Fibroblast of lung (primary cell): ENCODE measurements at regions not wholly inside any gene's neighbourhood (a gene's known extent, or its start where the extent isn't known, plus 50 kb on each side); places are given as distances from the start of the nearest gene placed in this dataset.
"Not testable (repeated sequence)": the region's sequence is repeated elsewhere in the genome, so short reads cannot be mapped to it uniquely, and the experiment has no call there.

Source experiments
- DNase-seq, 2 donors: peaks; one replicate each; pipeline versions ENCODE4 v3.0.0 to v3.0.0-alpha.2; 2010; ENCODE audit warnings: low read depth in 2 of 2
- H2AFZ ChIP-seq: 2 replicates; pipeline ENCODE4 v1.5.1; 2012; ENCODE audit warnings: low read length, control low read depth, inconsistent platforms
- H3K27ac ChIP-seq: 2 replicates; pipeline ENCODE4 v1.5.1; 2011; ENCODE audit warnings: low read length, control low read depth; ENCODE audit not compliant: insufficient read depth
- H3K27me3 ChIP-seq: 2 replicates; pipeline ENCODE4 v1.5.1; 2011; ENCODE audit warnings: mild to moderate bottlenecking, low read length; ENCODE audit not compliant: control insufficient read depth, insufficient read depth
- H3K36me3 ChIP-seq: 2 replicates; pipeline ENCODE4 v1.5.1; 2011; ENCODE audit warnings: low read length; ENCODE audit not compliant: control insufficient read depth, insufficient read depth
- H3K4me1 ChIP-seq: 2 replicates; pipeline ENCODE4 v1.5.1; 2011; ENCODE audit warnings: low read length; ENCODE audit not compliant: control insufficient read depth, insufficient read depth; ENCODE audit errors: extremely low read depth
- H3K4me2 ChIP-seq: 2 replicates; pipeline ENCODE4 v1.5.1; 2011; ENCODE audit warnings: low read length, control low read depth; ENCODE audit not compliant: insufficient read depth; ENCODE audit errors: extremely low read depth
- H3K4me3 ChIP-seq, 4 experiments: fragments of 200-600 bp in 1 of 4; sonication (generic) in 1 of 4; replicated peaks in 1 of 4; 2 replicates each; pipeline ENCODE4 v1.5.1; 2011 to 2016; ENCODE audit warnings: low read length in 4 of 4, low read depth in 3 of 4, mild to moderate bottlenecking in 3 of 4, control low read depth in 2 of 4, inconsistent platforms in 1 of 4, mixed read lengths in 1 of 4; ENCODE audit not compliant: insufficient read depth in 1 of 4; ENCODE audit errors: control extremely low read depth in 1 of 4
- H3K79me2 ChIP-seq: 2 replicates; pipeline ENCODE4 v1.5.1; 2012; ENCODE audit warnings: mild to moderate bottlenecking, low read length, inconsistent platforms; ENCODE audit not compliant: control insufficient read depth, insufficient read depth
- H3K9ac ChIP-seq: 2 replicates; pipeline ENCODE4 v1.5.1; 2011; ENCODE audit warnings: mild to moderate bottlenecking, low read length, control low read depth; ENCODE audit not compliant: insufficient read depth
- H3K9me3 ChIP-seq: 2 replicates; pipeline ENCODE4 v1.5.1; 2012; ENCODE audit warnings: low read depth, low read length; ENCODE audit not compliant: control insufficient read depth, insufficient read depth
- H4K20me1 ChIP-seq: 2 replicates; pipeline ENCODE4 v1.5.1; 2011; ENCODE audit warnings: low read length; ENCODE audit not compliant: control insufficient read depth, insufficient read depth; ENCODE audit errors: extremely low read depth
- CTCF ChIP-seq, 2 donors: IDR thresholded peaks in 1 of 2; conservative IDR thresholded peaks in 1 of 2; 1 replicate in 1 of 2; 2 replicates in 1 of 2; pipeline ENCODE4 v1.5.1; 2011 to 2012; ENCODE audit warnings: low read length in 2 of 2, control low read depth in 1 of 2, inconsistent platforms in 1 of 2, low read depth in 1 of 2, mild to moderate bottlenecking in 1 of 2
- EZH2 ChIP-seq: IDR thresholded peaks from 2 replicates; pipeline ENCODE4 v1.5.1; 2012; ENCODE audit warnings: low read length, control low read depth, mild to moderate bottlenecking; ENCODE audit errors: missing control alignments

DNA sequence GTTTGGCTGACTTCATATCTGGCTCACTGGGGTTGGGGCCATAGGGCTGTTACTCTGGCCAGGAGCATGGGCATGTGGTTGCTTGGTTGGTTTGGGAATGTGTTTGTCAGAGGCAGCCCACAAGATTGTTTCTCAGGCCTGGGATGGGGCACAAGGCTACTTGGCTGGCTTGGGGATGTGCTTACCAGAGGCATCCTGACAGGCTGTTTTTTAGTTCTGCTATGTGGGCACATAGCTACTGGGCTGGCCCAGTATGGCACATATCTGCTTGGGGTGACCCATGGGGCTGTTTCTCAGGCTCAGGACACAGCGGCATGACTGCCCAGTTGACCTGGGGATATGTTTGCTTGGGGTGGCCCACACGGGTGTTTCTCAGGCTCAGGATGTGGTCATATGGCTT, 94.6 kb upstream of the PGR start:
- Histone ChIP-seq H3K4me1 (no peaks in the 10 kb centered on the region), H2AFZ (no peak overlapping the region), H3K9me3 (no peaks in the 10 kb centered on the region), H3K9ac (no peak overlapping the region), H3K4me2 (no peak overlapping the region), H4K20me1 (no peaks in the 10 kb centered on the region), H3K27me3 (no peaks in the 10 kb centered on the region), H3K4me3 (no peak overlapping the region), H3K79me2 (no peaks in the 10 kb centered on the region), H3K27ac (no peak overlapping the region), H3K36me3 (no peaks in the 10 kb centered on the region)
- TF ChIP-seq EZH2, result no peak
- no peak for TF ChIP-seq CTCF (conservative IDR thresholded peaks at IDR 0.05 in 1 of 2, IDR thresholded peaks at IDR 0.05 in 1 of 2; ENCODE audit: low read depth in 1 of 2, low read length in 2 of 2)
- no peak for DNase-seq

DNA sequence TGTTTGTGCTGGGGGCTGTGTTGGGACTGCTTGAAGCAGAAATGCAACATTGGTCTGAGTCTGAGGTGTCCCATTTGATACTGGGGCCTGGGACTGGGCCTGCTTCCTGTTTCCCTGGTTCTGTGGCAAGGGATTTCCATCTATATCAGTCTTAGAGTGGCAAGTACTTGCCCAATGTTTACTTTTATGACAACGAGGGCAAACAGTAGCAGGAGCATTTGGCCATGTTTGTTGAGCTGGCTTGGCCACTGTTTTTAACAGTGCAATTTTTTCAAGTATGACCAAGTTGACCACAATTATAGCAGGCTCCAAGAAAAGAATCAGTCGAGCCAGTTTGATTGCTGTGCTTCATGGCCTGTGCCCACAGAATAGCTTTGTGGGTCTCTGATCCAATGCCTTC, 88.5 kb upstream of the PGR start:
- DNase-seq, H3K79me2 ChIP-seq, H3K4me3 ChIP-seq, H3K9ac ChIP-seq, H3K36me3 ChIP-seq, H2AFZ ChIP-seq, H4K20me1 ChIP-seq, H3K9me3 ChIP-seq, H3K27ac ChIP-seq, H3K4me1 ChIP-seq, H3K27me3 ChIP-seq, H3K4me2 ChIP-seq: not testable (repeated sequence)

DNA sequence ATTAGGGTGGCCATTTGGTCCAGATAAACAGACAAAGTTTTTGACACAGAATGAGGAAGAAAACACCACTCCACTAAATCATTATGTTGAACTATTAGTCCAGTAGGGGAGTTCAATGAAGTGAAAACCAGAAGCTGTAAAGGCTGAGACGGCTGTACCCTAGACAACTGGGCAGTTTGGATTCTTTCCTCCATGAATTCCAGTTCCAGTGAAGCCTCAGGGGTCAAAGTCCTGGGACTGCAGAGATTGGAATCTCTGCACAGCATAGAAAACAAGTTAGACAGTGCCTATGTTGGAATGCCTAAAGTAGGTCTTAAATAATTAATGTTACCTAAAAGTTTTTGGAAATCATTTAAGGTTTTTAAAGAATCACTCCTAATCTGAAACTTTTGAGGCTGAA, 86.5 kb upstream of the PGR start:
- H3K27ac ChIP-seq, H3K27me3 ChIP-seq, H3K4me3 ChIP-seq, H3K79me2 ChIP-seq, H3K9ac ChIP-seq, H3K4me2 ChIP-seq, H3K9me3 ChIP-seq, DNase-seq, H3K36me3 ChIP-seq, H2AFZ ChIP-seq, H4K20me1 ChIP-seq, H3K4me1 ChIP-seq: not testable (repeated sequence)

DNA sequence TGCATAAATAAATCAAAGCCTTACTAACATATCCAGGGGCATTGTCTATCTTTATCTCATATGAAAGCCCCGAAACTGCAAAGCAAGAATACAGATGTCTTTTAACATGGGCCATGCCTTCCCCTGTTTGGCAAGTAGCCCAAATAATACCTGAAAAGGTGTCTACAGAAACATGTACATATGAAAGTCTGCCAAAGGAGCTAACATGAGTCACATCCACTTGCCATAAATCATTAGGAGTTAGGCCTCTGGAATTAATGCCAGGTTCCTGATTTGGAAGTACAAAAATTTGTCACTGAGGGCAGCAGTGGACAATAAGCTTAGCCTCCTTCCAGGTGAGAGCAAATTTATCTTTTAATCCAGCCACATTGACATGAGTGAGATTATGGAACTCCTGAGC, 85.5 kb upstream of the PGR start:
- no peak overlapping the region for H3K27ac ChIP-seq
- H3K4me3 ChIP-seq, result no peak overlapping the region
- H3K27me3 ChIP-seq, result no peaks in the 10 kb centered on the region
- DNase-seq, result no peak
- H3K79me2 ChIP-seq, result no peaks in the 10 kb centered on the region
- H3K9me3 ChIP-seq, result no peaks in the 10 kb centered on the region
- H3K36me3 ChIP-seq, result no peaks in the 10 kb centered on the region
- TF ChIP-seq CTCF (conservative IDR thresholded peaks at IDR 0.05 in 1 of 2, IDR thresholded peaks at IDR 0.05 in 1 of 2; ENCODE audit: low read depth in 1 of 2, low read length in 2 of 2) (no peak), EZH2 (no peak)
- H4K20me1 ChIP-seq, result no peaks in the 10 kb centered on the region
- no peak overlapping the region for H3K4me2 ChIP-seq
- no peak overlapping the region for H2AFZ ChIP-seq
- H3K9ac ChIP-seq, result no peak overlapping the region
- no peaks in the 10 kb centered on the region for H3K4me1 ChIP-seq
